ENCODE measurements at regions not wholly inside any gene's neighbourhood (a gene's known extent, or its start where the extent isn't known, plus 50 kb on each side); places are given as distances from the start of the nearest gene placed in this dataset.
A peak's percentile ranks its signal among the peaks of the same experiment; 100 is the strongest.

GRCh38 chr16:85453194-85453678, 159.9 kb upstream of the GSE1 start:
- H3K4me1 ChIP-seq (ENCODE audit: insufficient read depth, low read length): peaks cover 11% of the 10 kb centered on the region
- no peak overlapping the region for H3K4me3 ChIP-seq (ENCODE audit: low read depth in 1 of 2, low read length in 2 of 2)
- H3K27ac ChIP-seq (ENCODE audit: low read depth, low read length): no peak overlapping the region
- H3K27me3 ChIP-seq (ENCODE audit: control insufficient read depth in 1 of 2, insufficient read depth in 2 of 2, low read length in 2 of 2): no peaks in the 10 kb centered on the region
- no peaks in the 10 kb centered on the region for H3K9me3 ChIP-seq (ENCODE audit: low read length)
- no peak overlapping the region for H3K9ac ChIP-seq (ENCODE audit: low read length)
- no peaks in the 10 kb centered on the region for H3K36me3 ChIP-seq (ENCODE audit: insufficient read depth, low read length)

DNA sequence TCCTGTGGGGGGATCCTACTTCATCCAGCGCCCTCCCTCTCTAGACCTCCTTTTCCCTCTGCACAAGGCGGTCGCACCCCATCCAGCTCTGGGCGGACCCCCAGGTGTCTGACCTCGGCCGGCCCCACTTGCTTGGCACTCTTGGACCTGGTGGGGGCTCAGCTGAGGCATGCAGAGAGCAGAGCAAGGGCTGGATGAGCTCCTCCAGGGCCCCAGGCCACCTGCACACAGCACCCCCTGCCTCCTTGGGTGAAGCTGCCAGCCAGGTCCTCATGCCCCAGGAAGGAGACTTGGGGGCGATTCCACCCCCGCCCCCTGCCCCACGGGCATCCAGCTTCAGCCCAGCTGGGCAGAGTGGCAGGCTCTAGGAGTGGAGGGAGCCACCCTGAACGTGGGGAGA, 159.4 kb upstream of the GSE1 start:
- Histone ChIP-seq H3K27me3 (ENCODE audit: control insufficient read depth in 1 of 2, insufficient read depth in 2 of 2, low read length in 2 of 2) (no peaks in the 10 kb centered on the region), H3K9ac (ENCODE audit: low read length) (no peak overlapping the region), H3K4me1 (ENCODE audit: insufficient read depth, low read length) (peaks cover 13% of the 10 kb centered on the region), H3K4me3 (ENCODE audit: low read depth in 1 of 2, low read length in 2 of 2) (no peak overlapping the region), H3K27ac (ENCODE audit: low read depth, low read length) (no peak overlapping the region), H3K36me3 (ENCODE audit: insufficient read depth, low read length) (no peaks in the 10 kb centered on the region), H3K9me3 (ENCODE audit: low read length) (no peaks in the 10 kb centered on the region)

DNA sequence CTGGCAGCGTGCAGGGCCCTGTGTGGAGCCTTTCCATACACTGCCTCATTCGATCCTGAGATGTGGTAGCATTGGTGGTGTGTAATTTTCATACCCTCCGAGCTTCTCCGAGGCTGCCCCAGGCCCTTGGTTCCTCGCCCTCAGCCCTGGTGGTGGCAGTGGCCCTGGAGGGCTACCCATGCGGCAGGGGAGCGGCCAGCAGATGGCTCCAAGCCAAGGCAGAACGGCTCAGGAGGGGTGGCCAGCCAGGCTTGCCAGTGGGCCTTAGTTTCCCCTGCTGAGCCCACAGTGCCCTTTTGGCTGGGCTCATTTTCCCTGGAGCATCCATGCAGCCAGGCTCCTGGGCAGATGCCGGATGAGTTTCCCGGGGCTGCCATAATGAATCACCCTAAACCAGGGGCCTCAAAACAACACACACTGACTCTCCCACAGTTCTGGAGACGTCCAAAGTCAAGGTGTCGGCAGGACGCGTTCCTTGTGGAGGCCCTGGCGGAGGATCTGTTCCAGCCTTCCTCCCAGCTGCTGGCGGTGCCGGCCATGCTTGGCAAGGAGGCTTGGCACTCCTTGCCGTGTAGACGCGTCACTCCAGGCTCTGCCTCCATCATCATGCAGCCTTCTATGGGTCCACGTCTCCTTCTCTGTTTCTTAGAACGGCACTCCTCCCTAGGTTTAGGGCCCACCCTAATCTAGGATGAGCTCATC, 158.8 kb upstream of the GSE1 start:
- no peak overlapping the region for H3K4me3 ChIP-seq (ENCODE audit: low read depth in 1 of 2, low read length in 2 of 2)
- no peak overlapping the region for H3K27ac ChIP-seq (ENCODE audit: low read depth, low read length)
- no peaks in the 10 kb centered on the region for H3K27me3 ChIP-seq (ENCODE audit: control insufficient read depth in 1 of 2, insufficient read depth in 2 of 2, low read length in 2 of 2)
- no peak overlapping the region for H3K9ac ChIP-seq (ENCODE audit: low read length)
- no peaks in the 10 kb centered on the region for H3K9me3 ChIP-seq (ENCODE audit: low read length)
- H3K4me1 ChIP-seq (ENCODE audit: insufficient read depth, low read length): peaks cover 17% of the 10 kb centered on the region
- no peaks in the 10 kb centered on the region for H3K36me3 ChIP-seq (ENCODE audit: insufficient read depth, low read length)

DNA sequence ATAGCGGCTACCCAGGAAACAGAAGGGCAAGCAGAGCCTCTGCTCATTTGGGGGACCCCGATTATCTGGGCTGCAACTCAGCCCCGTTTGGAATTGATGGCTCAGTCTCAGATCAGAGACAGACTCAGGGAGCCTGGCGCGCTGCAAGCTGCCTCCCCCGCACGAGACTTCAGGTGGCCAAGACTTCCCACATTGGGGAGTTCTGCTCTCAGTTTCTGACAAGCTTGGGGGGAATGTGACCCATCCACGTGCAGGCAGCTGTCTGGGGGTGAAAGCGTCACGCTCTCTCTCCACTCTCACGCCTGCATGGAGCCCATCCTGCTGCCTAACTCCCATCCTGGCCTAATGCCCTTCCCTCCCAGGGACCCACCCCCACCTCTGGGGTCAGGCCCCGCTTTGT, 157.6 kb upstream of the GSE1 start:
- no peak overlapping the region for H3K9ac ChIP-seq (ENCODE audit: low read length)
- no peak overlapping the region for H3K4me3 ChIP-seq (ENCODE audit: low read depth in 1 of 2, low read length in 2 of 2)
- H3K4me1 ChIP-seq (ENCODE audit: insufficient read depth, low read length): peaks cover 22% of the 10 kb centered on the region
- H3K27me3 ChIP-seq (ENCODE audit: control insufficient read depth in 1 of 2, insufficient read depth in 2 of 2, low read length in 2 of 2): no peaks in the 10 kb centered on the region
- H3K36me3 ChIP-seq (ENCODE audit: insufficient read depth, low read length): no peaks in the 10 kb centered on the region
- no peaks in the 10 kb centered on the region for H3K9me3 ChIP-seq (ENCODE audit: low read length)
- H3K27ac ChIP-seq (ENCODE audit: low read depth, low read length): no peak overlapping the region

GRCh38 chr16:85457366-85457765, 155.8 kb upstream of the GSE1 start:
- Histone ChIP-seq H3K4me1 (ENCODE audit: insufficient read depth, low read length) (peaks cover 41% of the 10 kb centered on the region), H3K27me3 (ENCODE audit: control insufficient read depth in 1 of 2, insufficient read depth in 2 of 2, low read length in 2 of 2) (no peaks in the 10 kb centered on the region), H3K4me3 (ENCODE audit: low read depth in 1 of 2, low read length in 2 of 2) (no peak overlapping the region), H3K9me3 (ENCODE audit: low read length) (no peaks in the 10 kb centered on the region), H3K36me3 (ENCODE audit: insufficient read depth, low read length) (no peaks in the 10 kb centered on the region), H3K9ac (ENCODE audit: low read length) (no peak overlapping the region), H3K27ac (ENCODE audit: low read depth, low read length) (no peak overlapping the region)

GRCh38 chr16:85458968-85459367, 154.2 kb upstream of the GSE1 start:
- no peak overlapping the region for H3K9ac ChIP-seq (ENCODE audit: low read length)
- H3K9me3 ChIP-seq (ENCODE audit: low read length): no peaks in the 10 kb centered on the region
- H3K27me3 ChIP-seq (ENCODE audit: control insufficient read depth in 1 of 2, insufficient read depth in 2 of 2, low read length in 2 of 2): no peaks in the 10 kb centered on the region
- no peak overlapping the region for H3K4me3 ChIP-seq (ENCODE audit: low read depth in 1 of 2, low read length in 2 of 2)
- H3K36me3 ChIP-seq (ENCODE audit: insufficient read depth, low read length): no peaks in the 10 kb centered on the region
- H3K4me1 ChIP-seq (ENCODE audit: insufficient read depth, low read length): peaks cover 48% of the 10 kb centered on the region
- H3K27ac ChIP-seq (ENCODE audit: low read depth, low read length): peak overlapping the region; percentile 82

- Histone ChIP-seq H3K4me3 (ENCODE audit: low read depth in 1 of 2, low read length in 2 of 2) (no peak overlapping the region), H3K36me3 (ENCODE audit: insufficient read depth, low read length) (no peaks in the 10 kb centered on the region), H3K9me3 (ENCODE audit: low read length) (no peaks in the 10 kb centered on the region), H3K27me3 (ENCODE audit: control insufficient read depth in 1 of 2, insufficient read depth in 2 of 2, low read length in 2 of 2) (no peaks in the 10 kb centered on the region), H3K9ac (ENCODE audit: low read length) (peak overlapping the region; percentile 19), H3K27ac (ENCODE audit: low read depth, low read length) (peak overlapping the region; percentile 82), H3K4me1 (ENCODE audit: insufficient read depth, low read length) (peaks cover 48% of the 10 kb centered on the region)
These were observed 153.4 kb upstream of the GSE1 start for GRCh38 chr16:85459529-85460251.

DNA sequence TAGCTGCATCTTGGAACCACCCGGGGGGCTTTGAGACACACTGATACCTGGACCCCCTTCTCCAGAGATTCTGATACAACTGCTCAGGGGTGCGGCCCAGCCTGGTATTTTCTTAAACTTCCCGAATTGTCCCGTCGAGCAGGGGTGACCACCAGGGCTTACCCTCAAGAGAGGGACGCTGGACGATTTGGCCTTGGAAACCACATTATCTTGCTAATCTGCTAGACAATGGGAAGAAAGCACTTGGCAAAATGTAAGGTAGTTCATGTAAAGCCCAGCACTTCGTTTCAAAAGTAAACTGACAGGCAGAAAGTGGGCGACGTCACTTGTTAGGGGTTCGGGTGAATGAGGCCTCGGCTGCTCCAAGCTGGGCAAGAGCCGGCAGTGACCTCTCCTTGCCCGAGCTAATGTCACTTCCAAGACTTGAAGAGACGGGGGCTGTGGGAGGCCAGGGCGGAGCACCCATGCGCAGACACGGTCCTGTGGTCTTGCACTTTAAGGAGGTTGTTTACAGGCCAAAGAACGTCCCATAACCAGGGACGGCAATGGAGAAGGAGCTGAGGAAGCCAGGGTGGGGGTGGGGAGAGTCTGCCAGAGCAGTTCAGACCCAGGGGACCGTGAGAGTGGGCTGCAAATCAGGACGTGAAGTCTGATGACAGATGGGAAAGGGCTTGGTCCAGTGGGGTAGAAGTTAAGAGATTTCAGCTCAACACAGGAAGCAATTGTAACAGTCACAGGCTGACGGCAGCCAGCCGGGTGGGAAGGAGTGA, 152.7 kb upstream of the GSE1 start:
- H3K27ac ChIP-seq (ENCODE audit: low read depth, low read length): peak overlapping the region; percentile 82
- H3K4me3 ChIP-seq (ENCODE audit: low read depth in 1 of 2, low read length in 2 of 2): peak overlapping the region in 1 of 2 donors; percentile 19
- no peaks in the 10 kb centered on the region for H3K27me3 ChIP-seq (ENCODE audit: control insufficient read depth in 1 of 2, insufficient read depth in 2 of 2, low read length in 2 of 2)
- H3K36me3 ChIP-seq (ENCODE audit: insufficient read depth, low read length): no peaks in the 10 kb centered on the region
- no peaks in the 10 kb centered on the region for H3K9me3 ChIP-seq (ENCODE audit: low read length)
- H3K9ac ChIP-seq (ENCODE audit: low read length): peak overlapping the region; percentile 19
- H3K4me1 ChIP-seq (ENCODE audit: insufficient read depth, low read length): peaks cover 48% of the 10 kb centered on the region

DNA sequence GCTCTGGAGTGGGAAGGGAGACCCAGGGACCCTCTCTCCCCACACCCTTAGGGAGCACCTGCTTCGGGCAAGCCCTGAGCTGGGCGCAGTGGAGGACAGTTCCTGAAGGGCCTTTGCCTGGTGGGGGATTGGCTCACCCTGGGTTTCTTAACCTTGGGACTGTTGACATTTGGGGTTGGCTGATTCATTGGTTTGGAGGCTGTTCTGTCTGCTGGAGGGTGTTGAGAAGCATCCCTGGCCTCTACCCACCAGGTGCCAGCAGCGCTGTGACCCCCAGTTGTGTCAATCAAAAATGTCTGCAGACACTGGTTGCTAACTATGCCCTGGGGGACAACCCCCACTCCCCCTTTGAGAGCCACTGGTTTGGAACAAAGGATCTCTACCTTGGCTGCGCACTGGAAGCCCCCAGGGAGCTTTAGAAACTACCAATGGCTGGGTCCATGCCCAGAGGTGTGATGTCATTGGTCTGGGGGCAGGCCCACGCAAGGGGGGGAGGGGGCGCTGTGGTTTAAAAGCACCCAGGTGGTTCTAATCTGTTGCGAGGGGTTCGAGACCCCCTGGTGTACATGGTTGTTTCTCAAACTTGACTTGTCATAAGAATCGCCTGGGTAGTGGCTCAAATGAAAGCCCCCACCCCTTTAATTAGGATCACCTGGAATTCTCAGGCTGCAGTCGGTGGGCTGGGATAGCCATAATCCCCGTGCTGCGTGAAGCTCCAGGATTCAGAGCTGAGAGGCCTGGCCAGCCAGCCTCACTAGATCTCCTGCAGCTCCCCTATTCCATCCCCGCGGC, 151.9 kb upstream of the GSE1 start:
- Histone ChIP-seq H3K27ac (ENCODE audit: low read depth, low read length) (peak overlapping the region; percentile 82), H3K9ac (ENCODE audit: low read length) (peak overlapping the region; percentile 19)

GRCh38 chr16:85461814-85462713, 151.1 kb upstream of the GSE1 start:
- Histone ChIP-seq H3K27ac (ENCODE audit: low read depth, low read length) (peak overlapping the region; percentile 70), H3K4me3 (ENCODE audit: low read depth in 1 of 2, low read length in 2 of 2) (peak overlapping the region; percentile 36 to 68), H3K4me1 (ENCODE audit: insufficient read depth, low read length) (peaks cover 48% of the 10 kb centered on the region), H3K36me3 (ENCODE audit: insufficient read depth, low read length) (no peaks in the 10 kb centered on the region), H3K27me3 (ENCODE audit: control insufficient read depth in 1 of 2, insufficient read depth in 2 of 2, low read length in 2 of 2) (no peaks in the 10 kb centered on the region), H3K9ac (ENCODE audit: low read length) (no peak overlapping the region), H3K9me3 (ENCODE audit: low read length) (no peaks in the 10 kb centered on the region)

More for the DNA sequence above, 151.9 kb upstream of the GSE1 start:
- Histone ChIP-seq H3K9me3 (ENCODE audit: low read length) (no peaks in the 10 kb centered on the region), H3K36me3 (ENCODE audit: insufficient read depth, low read length) (no peaks in the 10 kb centered on the region), H3K4me3 (ENCODE audit: low read depth in 1 of 2, low read length in 2 of 2) (peak overlapping the region in 1 of 2 donors; percentile 68), H3K4me1 (ENCODE audit: insufficient read depth, low read length) (peaks cover 48% of the 10 kb centered on the region), H3K27me3 (ENCODE audit: control insufficient read depth in 1 of 2, insufficient read depth in 2 of 2, low read length in 2 of 2) (no peaks in the 10 kb centered on the region)
